ENCODE measurements at regions not wholly inside any gene's neighbourhood (a gene's known extent, or its start where the extent isn't known, plus 50 kb on each side); places are given as distances from the start of the nearest gene placed in this dataset.
A peak's percentile ranks its signal among the peaks of the same experiment; 100 is the strongest.

GRCh38 chr7:67380858-67381257 is 384.2 kb downstream of the TYW1 start (continued):
- TF ChIP-seq NANOG (IDR thresholded peaks at IDR 0.05; ENCODE audit: borderline replicate concordance) = no peak
- TF ChIP-seq CTCF (conservative IDR thresholded peaks at IDR 0.05; ENCODE audit: low read depth in 2 of 2) = no peak
- no peak for TF ChIP-seq POLR2AphosphoS5 (IDR thresholded peaks at IDR 0.05; ENCODE audit: low read depth)
- TF ChIP-seq ZNF331 (CRISPR knock-in tag; IDR thresholded peaks at IDR 0.05; ENCODE audit: low read depth) = no peak
- no peak for TF ChIP-seq EZH2 (IDR thresholded peaks at IDR 0.05; ENCODE audit: low read depth, unreplicated experiment)
- TF ChIP-seq JUNB (IDR thresholded peaks at IDR 0.05; ENCODE audit: unreplicated experiment) = no peak
- TF ChIP-seq, protein P1, sequence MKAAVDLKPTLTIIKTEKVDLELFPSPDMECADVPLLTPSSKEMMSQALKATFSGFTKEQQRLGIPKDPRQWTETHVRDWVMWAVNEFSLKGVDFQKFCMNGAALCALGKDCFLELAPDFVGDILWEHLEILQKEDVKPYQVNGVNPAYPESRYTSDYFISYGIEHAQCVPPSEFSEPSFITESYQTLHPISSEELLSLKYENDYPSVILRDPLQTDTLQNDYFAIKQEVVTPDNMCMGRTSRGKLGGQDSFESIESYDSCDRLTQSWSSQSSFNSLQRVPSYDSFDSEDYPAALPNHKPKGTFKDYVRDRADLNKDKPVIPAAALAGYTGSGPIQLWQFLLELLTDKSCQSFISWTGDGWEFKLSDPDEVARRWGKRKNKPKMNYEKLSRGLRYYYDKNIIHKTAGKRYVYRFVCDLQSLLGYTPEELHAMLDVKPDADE (IDR thresholded peaks at IDR 0.05) = no peak

- Histone ChIP-seq H3K4me1 (ENCODE audit: insufficient read depth) (peaks cover 6% of the 10 kb centered on the region; the same call in 1 of the 2 replicates), H3K4me2 (no peak overlapping the region), H3K4me3 (no peak overlapping the region), H3K27ac (ENCODE audit: low read depth) (no peak overlapping the region), H2AFZ (peak overlapping the region; percentile 74; the same call in 1 of the 2 replicates), H3K9me2 (ENCODE audit: insufficient read depth) (no peaks in the 10 kb centered on the region), H4K20me1 (replicated peaks; ENCODE audit: insufficient read depth) (no peaks in the 10 kb centered on the region), H3K27me3 (ENCODE audit: insufficient read depth) (no peaks in the 10 kb centered on the region), H3K36me3 (ENCODE audit: insufficient read depth) (no peaks in the 10 kb centered on the region), H3K79me2 (replicated peaks; ENCODE audit: insufficient read depth) (no peaks in the 10 kb centered on the region), H3F3A (replicated peaks; ENCODE audit: low read depth) (0 out of 2 replicates have a peak, but pooled peaks cover 4% of the 10 kb centered on the region)
- Mint-ChIP-seq H3K27ac (no peak overlapping the region), H3K9me3 (peaks cover 95% of the 10 kb centered on the region), H3K4me3 (no peak overlapping the region), H3K27me3 (ENCODE audit: insufficient read depth, low read depth, poor library complexity) (peaks cover 7% of the 10 kb centered on the region), H3K36me3 (ENCODE audit: low read depth) (peaks cover 32% of the 10 kb centered on the region), H3K4me1 (no peaks in the 10 kb centered on the region)
- DNase-seq (ENCODE audit: low spot score) (no peak), ATAC-seq (no peak)
- no peak for TF ChIP-seq STAT1 (IDR thresholded peaks at IDR 0.05; ENCODE audit: unreplicated experiment)
- no peak for TF ChIP-seq EZH2phosphoT487 (IDR thresholded peaks at IDR 0.05; ENCODE audit: unreplicated experiment)
- no peak for TF ChIP-seq NANOG (IDR thresholded peaks at IDR 0.05; ENCODE audit: borderline replicate concordance)
- TF ChIP-seq, protein P1 (IDR thresholded peaks at IDR 0.05) = no peak
- no peak for TF ChIP-seq CREB1 (CRISPR knock-in tag; IDR thresholded peaks at IDR 0.05; ENCODE audit: low read depth)
- TF ChIP-seq POLR2AphosphoS5 (IDR thresholded peaks at IDR 0.05; ENCODE audit: low read depth) = no peak
- no peak for TF ChIP-seq CTCF (conservative IDR thresholded peaks at IDR 0.05; ENCODE audit: low read depth in 2 of 2)
- TF ChIP-seq JUNB (IDR thresholded peaks at IDR 0.05; ENCODE audit: unreplicated experiment) = no peak
- TF ChIP-seq, protein P2, sequence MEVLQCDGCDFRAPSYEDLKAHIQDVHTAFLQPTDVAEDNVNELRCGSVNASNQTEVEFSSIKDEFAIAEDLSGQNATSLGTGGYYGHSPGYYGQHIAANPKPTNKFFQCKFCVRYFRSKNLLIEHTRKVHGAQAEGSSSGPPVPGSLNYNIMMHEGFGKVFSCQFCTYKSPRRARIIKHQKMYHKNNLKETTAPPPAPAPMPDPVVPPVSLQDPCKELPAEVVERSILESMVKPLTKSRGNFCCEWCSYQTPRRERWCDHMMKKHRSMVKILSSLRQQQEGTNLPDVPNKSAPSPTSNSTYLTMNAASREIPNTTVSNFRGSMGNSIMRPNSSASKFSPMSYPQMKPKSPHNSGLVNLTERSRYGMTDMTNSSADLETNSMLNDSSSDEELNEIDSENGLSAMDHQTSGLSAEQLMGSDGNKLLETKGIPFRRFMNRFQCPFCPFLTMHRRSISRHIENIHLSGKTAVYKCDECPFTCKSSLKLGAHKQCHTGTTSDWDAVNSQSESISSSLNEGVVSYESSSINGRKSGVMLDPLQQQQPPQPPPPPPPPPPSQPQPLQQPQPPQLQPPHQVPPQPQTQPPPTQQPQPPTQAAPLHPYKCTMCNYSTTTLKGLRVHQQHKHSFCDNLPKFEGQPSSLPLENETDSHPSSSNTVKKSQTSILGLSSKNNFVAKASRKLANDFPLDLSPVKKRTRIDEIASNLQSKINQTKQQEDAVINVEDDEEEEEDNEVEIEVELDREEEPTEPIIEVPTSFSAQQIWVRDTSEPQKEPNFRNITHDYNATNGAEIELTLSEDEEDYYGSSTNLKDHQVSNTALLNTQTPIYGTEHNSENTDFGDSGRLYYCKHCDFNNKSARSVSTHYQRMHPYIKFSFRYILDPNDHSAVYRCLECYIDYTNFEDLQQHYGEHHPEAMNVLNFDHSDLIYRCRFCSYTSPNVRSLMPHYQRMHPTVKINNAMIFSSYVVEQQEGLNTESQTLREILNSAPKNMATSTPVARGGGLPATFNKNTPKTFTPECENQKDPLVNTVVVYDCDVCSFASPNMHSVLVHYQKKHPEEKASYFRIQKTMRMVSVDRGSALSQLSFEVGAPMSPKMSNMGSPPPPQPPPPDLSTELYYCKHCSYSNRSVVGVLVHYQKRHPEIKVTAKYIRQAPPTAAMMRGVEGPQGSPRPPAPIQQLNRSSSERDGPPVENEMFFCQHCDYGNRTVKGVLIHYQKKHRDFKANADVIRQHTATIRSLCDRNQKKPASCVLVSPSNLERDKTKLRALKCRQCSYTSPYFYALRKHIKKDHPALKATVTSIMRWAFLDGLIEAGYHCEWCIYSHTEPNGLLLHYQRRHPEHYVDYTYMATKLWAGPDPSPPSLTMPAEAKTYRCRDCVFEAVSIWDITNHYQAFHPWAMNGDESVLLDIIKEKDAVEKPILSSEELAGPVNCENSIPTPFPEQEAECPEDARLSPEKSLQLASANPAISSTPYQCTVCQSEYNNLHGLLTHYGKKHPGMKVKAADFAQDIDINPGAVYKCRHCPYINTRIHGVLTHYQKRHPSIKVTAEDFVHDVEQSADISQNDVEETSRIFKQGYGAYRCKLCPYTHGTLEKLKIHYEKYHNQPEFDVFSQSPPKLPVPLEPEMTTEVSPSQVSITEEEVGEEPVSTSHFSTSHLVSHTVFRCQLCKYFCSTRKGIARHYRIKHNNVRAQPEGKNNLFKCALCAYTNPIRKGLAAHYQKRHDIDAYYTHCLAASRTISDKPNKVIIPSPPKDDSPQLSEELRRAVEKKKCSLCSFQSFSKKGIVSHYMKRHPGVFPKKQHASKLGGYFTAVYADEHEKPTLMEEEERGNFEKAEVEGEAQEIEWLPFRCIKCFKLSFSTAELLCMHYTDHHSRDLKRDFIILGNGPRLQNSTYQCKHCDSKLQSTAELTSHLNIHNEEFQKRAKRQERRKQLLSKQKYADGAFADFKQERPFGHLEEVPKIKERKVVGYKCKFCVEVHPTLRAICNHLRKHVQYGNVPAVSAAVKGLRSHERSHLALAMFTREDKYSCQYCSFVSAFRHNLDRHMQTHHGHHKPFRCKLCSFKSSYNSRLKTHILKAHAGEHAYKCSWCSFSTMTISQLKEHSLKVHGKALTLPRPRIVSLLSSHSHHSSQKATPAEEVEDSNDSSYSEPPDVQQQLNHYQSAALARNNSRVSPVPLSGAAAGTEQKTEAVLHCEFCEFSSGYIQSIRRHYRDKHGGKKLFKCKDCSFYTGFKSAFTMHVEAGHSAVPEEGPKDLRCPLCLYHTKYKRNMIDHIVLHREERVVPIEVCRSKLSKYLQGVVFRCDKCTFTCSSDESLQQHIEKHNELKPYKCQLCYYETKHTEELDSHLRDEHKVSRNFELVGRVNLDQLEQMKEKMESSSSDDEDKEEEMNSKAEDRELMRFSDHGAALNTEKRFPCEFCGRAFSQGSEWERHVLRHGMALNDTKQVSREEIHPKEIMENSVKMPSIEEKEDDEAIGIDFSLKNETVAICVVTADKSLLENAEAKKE (CRISPR knock-in tag; IDR thresholded peaks at IDR 0.05) = no peak
Measured at GRCh38 chr7:67387851-67388250, 391.2 kb downstream of the TYW1 start.
